OCI-LY1 (cell line): ENCODE measurements at regions not wholly inside any gene's neighbourhood (a gene's known extent, or its start where the extent isn't known, plus 50 kb on each side); places are given as distances from the start of the nearest gene placed in this dataset.

Experiments
- H2AFZ ChIP-seq: fragments of 200-600 bp; sonication (generic), shearing (Covaris generic); 2 replicates; pipeline ENCODE4 v1.6.0; 2014; ENCODE audit warnings: antibody characterized with exemption, mild to moderate bottlenecking, low read length
- H3F3A ChIP-seq: fragments of 200-600 bp; sonication (generic), shearing (Covaris generic); 2 replicates; pipeline ENCODE4 v1.6.0; 2014; ENCODE audit warnings: mild to moderate bottlenecking, antibody characterized with exemption, low read length, moderate library complexity; ENCODE audit not compliant: insufficient read depth
- H3K27ac ChIP-seq: fragments of 200-600 bp; sonication (generic); 2 replicates; pipeline ENCODE4 v1.5.1; 2014; ENCODE audit warnings: low read length, mixed run types, mild to moderate bottlenecking, low read depth; ENCODE audit not compliant: poor library complexity, severe bottlenecking
- H3K27me3 ChIP-seq: fragments of 200-600 bp; sonication (generic); 2 replicates; pipeline ENCODE4 v1.6.0; 2014; ENCODE audit warnings: antibody characterized with exemption, mild to moderate bottlenecking, low read length, moderate library complexity; ENCODE audit not compliant: insufficient read depth
- H3K36me3 ChIP-seq: fragments of 200-600 bp; sonication (generic); 2 replicates; pipeline ENCODE4 v1.6.1; 2014; ENCODE audit warnings: mild to moderate bottlenecking, antibody characterized with exemption, low read length, moderate library complexity, mixed read lengths; ENCODE audit not compliant: insufficient read depth
- H3K4me1 ChIP-seq: fragments of 200-600 bp; sonication (generic); 2 replicates; pipeline ENCODE4 v1.5.1; 2014; ENCODE audit warnings: mild to moderate bottlenecking, low read length, moderate library complexity; ENCODE audit not compliant: insufficient read depth, severe bottlenecking
- H3K4me2 ChIP-seq: fragments of 200-600 bp; sonication (generic), shearing (Covaris generic); 2 replicates; pipeline ENCODE4 v1.6.1; 2014; ENCODE audit warnings: low read length
- H3K4me3 ChIP-seq: fragments of 200-600 bp; sonication (generic); 2 replicates; pipeline ENCODE4 v1.5.1; 2014; ENCODE audit warnings: low read length, low read depth, mild to moderate bottlenecking, mixed read lengths; ENCODE audit not compliant: poor library complexity, severe bottlenecking
- H3K79me2 ChIP-seq: fragments of 200-600 bp; shearing (Covaris generic); 2 replicates; pipeline ENCODE4 v1.6.1; 2016; ENCODE audit warnings: mixed run types, low read length, mixed read lengths; ENCODE audit not compliant: insufficient read depth
- H3K9ac ChIP-seq: fragments of 200-600 bp; sonication (generic), shearing (Covaris generic); 2 replicates; pipeline ENCODE4 v1.6.1; 2014; ENCODE audit warnings: mild to moderate bottlenecking, low read length, mixed read lengths
- H3K9me2 ChIP-seq: fragments of 200-600 bp; sonication (generic), shearing (Covaris generic); 2 replicates; pipeline ENCODE4 v1.6.1; 2014; ENCODE audit warnings: low read depth, mild to moderate bottlenecking, low read length, mixed read lengths
- H3K9me3 ChIP-seq: fragments of 200-600 bp; shearing (Covaris generic); 2 replicates; pipeline ENCODE4 v1.6.1; 2014; ENCODE audit warnings: low read length, mixed read lengths
- H4K20me1 ChIP-seq: fragments of 200-600 bp; sonication (generic), shearing (Covaris generic); 2 replicates; pipeline ENCODE4 v1.6.0; 2016; ENCODE audit warnings: mild to moderate bottlenecking, low read length; ENCODE audit not compliant: insufficient read depth
- CTCF ChIP-seq: fragments of 200-600 bp; sonication (generic), shearing (Covaris generic); IDR thresholded peaks from 2 replicates; pipeline ENCODE4 v1.5.1; 2017; ENCODE audit warnings: mild to moderate bottlenecking, antibody characterized with exemption, low read length, moderate library complexity, mixed read lengths
- EZH2 ChIP-seq: fragments of 200-600 bp; sonication (generic), shearing (Covaris generic); IDR thresholded peaks from 2 replicates; pipeline ENCODE4 v1.8.0; 2017; ENCODE audit warnings: borderline replicate concordance, mixed run types, mild to moderate bottlenecking, antibody characterized with exemption, low read length, moderate library complexity, mixed read lengths

GRCh38 chr7:68209486-68209885, 1212.9 kb downstream of the TYW1 start:
- no peaks in the 10 kb centered on the region; the same call in 1 of the 2 replicates for H3K9me3 ChIP-seq
- no peak overlapping the region for H3K4me2 ChIP-seq
- H3K79me2 ChIP-seq = no peaks in the 10 kb centered on the region
- peaks cover 3% of the 10 kb centered on the region; the same call in 1 of the 2 replicates for H3K27me3 ChIP-seq
- no peaks in the 10 kb centered on the region for H3F3A ChIP-seq
- no peaks in the 10 kb centered on the region for H3K4me1 ChIP-seq
- H3K9ac ChIP-seq = no peak overlapping the region
- H3K36me3 ChIP-seq = no peaks in the 10 kb centered on the region
- H3K9me2 ChIP-seq = no peaks in the 10 kb centered on the region
- no peak overlapping the region for H2AFZ ChIP-seq
- H3K4me3 ChIP-seq = no peak overlapping the region
- H4K20me1 ChIP-seq = no peaks in the 10 kb centered on the region
- TF ChIP-seq CTCF (no peak), EZH2 (no peak)
- H3K27ac ChIP-seq = no peak overlapping the region

- Histone ChIP-seq H3K4me1 (no peaks in the 10 kb centered on the region), H3F3A (no peaks in the 10 kb centered on the region), H3K4me2 (no peak overlapping the region), H3K36me3 (no peaks in the 10 kb centered on the region), H3K27ac (no peak overlapping the region), H3K79me2 (no peaks in the 10 kb centered on the region), H3K9me2 (no peaks in the 10 kb centered on the region), H3K9ac (no peak overlapping the region), H4K20me1 (no peaks in the 10 kb centered on the region), H3K27me3 (0 out of 2 replicates have a peak, but pooled peaks cover 3% of the 10 kb centered on the region), H3K9me3 (no peaks in the 10 kb centered on the region), H2AFZ (no peak overlapping the region), H3K4me3 (no peak overlapping the region)
- TF ChIP-seq EZH2 = no peak
- TF ChIP-seq CTCF = no peak
These were observed 1217.2 kb downstream of the TYW1 start for GRCh38 chr7:68213838-68214237.

GRCh38 chr7:68216051-68216450, 1219.4 kb downstream of the TYW1 start:
- H3K79me2 ChIP-seq = no peaks in the 10 kb centered on the region
- H3K27me3 ChIP-seq = 0 out of 2 replicates have a peak, but pooled peaks cover 3% of the 10 kb centered on the region
- H3F3A ChIP-seq = no peaks in the 10 kb centered on the region
- H3K36me3 ChIP-seq = no peaks in the 10 kb centered on the region
- H3K4me1 ChIP-seq = no peaks in the 10 kb centered on the region
- no peak overlapping the region for H3K4me2 ChIP-seq
- H4K20me1 ChIP-seq = no peaks in the 10 kb centered on the region
- H3K9ac ChIP-seq = no peak overlapping the region
- no peak overlapping the region for H3K27ac ChIP-seq
- TF ChIP-seq CTCF (no peak), EZH2 (no peak)
- no peak overlapping the region for H2AFZ ChIP-seq
- H3K4me3 ChIP-seq = no peak overlapping the region
- no peaks in the 10 kb centered on the region for H3K9me3 ChIP-seq
- no peaks in the 10 kb centered on the region for H3K9me2 ChIP-seq
